ENCODE measurements at regions not wholly inside any gene's neighbourhood (a gene's known extent, or its start where the extent isn't known, plus 50 kb on each side); places are given as distances from the start of the nearest gene placed in this dataset.

DNA sequence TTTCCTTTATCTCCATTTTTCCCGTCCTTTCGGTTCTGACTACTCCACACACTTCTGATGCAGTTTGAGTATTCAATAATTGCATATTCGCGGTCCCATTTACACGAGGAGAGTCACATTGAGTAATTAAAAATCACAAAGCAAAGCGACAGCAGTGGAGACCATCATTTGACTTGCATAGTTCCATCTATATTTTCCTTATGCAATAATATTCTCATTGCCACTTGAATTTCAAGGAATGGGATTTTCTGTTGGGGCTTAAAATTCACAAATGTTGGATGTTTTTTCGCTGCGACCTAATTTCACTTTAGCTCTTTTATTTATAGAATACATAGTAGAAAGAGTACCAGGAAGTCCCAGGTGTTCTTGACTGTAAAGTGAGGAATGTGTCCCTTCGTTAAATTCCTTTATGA, 186.8 kb downstream of the ZEB2 start:
- DNase-seq (ENCODE audit: low read depth in 2 of 2): no peak

DNA sequence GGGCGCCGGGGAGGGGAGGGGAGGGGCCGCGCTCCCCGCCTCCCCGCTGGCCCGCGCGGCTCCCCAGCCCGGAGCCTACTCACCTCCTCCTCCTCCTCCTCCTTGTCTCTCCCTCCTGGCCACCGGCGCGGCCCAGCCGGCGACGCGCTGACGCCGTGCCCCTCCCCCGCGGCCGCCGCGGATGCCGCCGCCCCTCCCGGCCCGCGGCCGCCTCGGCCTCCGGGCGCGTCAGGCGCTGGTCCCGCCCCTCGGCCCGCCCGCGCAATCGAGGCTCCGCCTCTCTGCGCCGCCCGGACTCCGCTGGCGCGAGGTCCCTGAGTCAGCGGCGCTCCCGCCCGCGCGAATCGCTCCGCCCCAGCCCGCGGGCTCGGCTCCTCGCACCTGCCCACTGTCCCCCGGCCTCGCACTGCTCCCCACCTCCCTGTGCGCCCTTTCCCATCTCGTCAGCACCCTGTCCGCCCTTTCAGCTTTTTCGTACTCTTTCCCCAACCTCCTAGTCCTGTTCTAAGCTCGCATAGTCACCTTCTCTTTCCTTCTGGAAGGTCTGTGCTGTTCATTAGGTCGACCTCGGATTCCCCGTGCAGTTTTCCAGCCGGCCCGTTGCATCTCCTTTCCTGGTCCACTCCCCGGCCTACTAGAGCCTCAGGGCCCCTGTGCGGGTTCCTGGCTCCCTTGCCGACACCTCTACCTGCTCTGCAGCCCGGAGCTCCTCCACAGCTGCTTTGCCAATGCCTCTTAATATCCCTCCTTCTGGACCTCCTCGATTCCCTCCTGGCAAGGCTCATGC, 187.4 kb downstream of the ZEB2 start:
- DNase-seq (ENCODE audit: low read depth in 2 of 2): peak; percentile 71 to 85

DNA sequence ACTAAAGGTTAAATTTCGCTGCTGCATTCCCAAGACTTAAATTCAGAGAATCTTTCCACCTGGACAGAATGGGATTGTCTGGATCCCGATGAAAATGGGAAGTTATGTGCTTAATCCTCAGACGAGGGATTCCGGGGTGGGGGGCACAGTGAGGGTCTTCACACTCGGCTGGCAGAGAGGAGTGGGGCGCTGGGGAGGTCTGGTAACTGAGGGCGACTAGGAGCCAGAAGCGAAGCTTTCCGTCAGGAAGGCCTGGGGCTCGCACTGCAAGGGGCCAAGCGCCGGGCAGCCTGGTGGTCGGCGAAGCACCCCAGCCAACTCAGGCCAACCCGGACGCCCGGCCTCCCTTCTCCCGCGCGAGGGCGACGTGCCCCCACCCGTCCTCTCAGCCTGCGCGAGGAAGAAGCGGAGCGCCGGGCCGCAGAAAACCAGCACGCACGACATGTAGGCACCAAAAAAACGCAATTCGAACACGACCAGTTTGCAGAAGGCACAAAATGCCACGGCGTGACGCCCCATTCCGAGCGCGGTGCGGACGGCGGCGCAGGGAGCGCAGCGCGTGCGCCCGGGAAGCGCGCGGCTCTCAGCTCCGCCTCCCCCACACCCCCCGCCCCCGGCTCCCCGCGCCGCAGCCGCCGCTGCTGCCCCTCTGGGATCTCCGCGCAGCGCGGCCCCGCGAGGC, 188.1 kb downstream of the ZEB2 start:
- no peak for DNase-seq (ENCODE audit: low read depth in 2 of 2)

DNA sequence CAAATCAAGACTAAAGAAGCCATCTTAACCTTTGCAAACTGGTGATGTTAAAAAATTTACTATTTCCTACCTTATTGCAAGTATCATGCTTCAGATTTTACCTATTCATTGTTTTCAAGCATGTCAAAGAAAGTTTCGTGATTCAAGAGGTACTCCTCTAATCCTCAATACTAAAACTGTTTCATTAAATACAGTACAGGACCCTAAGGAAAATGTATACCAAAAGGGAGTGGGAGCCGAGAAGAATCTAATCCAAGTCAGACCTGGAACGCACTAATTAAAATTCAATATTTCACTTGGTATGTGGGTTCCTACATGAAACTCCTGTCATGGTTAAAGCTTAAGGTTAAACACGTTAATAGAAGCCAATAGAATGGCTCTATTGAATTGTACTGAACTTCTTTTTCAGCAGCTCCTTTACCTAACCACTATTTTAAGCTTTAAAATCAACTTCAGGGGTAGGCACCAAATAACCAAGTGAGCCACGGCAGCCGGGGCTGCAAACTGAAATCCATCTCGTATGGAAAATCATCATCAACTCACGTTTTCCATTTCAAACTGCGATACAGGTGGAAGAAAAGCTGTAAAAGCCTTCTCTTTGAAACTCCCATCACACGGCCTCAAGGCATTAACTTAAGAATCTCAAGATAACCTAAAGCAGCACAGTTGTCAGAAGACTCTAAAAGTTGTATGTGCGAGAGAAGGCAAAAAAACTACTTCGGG, 188.8 kb downstream of the ZEB2 start:
- DNase-seq (ENCODE audit: low read depth in 2 of 2): peak in 1 of 2 donors; percentile 13

DNA sequence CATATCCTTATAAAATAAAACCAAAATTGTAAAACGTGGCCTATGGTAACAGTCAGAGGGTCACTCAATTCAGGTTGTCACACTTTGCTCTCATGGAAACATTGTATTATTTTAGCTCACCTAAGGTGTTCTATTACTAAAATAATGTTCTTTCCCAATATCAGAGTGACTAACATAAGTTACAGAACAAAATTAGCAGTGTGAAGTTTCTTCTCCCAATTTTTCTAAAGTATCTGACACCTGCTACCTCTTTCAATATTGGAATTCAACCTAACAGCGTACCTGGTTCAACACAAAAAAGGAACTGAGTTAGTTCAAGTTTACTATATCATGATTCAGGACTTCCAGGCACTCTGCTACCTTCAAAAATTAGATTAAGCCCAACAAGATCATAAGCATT, 190.4 kb downstream of the ZEB2 start:
- no peak for DNase-seq (ENCODE audit: low read depth in 2 of 2)

DNA sequence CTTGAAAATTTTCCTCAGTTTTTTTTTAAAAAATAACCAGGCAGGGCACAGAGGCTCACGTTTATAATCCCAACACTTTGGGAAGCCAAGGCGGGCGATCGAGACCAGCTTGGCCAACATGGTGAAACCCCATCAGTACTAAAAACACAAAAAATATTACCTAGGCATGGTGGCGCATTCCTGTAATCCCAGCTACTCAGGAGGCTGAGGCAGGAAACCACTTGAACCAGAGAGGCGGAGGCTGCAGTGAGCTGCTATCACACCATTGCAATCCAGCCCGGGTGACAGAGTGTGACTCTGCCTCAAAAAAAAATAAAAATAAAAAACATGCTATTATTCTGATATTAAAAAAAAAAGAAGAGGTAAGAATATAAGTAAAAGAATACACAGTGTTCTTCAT, 191.0 kb downstream of the ZEB2 start:
- no peak for DNase-seq (ENCODE audit: low read depth in 2 of 2)

DNA sequence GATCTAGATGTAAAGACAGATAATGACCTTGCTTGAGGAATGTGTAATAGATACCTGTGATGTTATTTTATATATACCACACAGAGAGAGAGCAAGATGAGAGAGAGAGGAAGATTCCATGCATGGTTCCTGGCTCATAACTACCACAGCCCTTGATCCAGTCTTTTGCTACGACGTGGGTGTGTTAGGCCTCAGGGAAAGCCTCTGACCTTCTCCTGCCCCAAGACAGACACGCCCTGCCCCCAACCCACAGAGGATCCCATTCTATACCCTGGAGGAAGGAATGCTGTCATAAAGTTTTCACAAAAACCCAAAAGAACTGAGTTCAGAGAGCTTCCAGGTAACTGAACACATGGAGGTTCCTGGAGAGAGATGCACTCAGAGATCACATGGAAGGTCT, 193.1 kb downstream of the ZEB2 start:
- no peak for DNase-seq (ENCODE audit: low read depth in 2 of 2)

DNA sequence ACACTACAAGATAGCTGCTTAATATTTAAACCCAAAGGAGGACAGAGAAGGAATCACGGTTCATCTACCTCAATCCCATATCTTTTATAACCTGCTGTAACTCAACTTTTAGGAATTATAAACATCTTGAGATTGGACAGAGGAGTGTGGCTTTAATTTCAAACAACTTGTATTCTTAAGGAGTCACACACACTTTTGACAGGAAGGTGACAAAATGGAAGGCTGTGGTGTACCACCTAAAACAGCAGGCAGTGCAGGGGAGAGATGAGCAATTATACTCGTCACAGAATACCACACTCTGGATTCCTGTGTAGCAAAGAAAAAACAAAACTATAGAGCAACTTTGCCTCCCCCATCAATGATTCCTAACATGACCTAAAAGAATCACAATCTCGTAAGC, 194.8 kb downstream of the ZEB2 start:
- peak in 1 of 2 donors; percentile 43 for DNase-seq (ENCODE audit: low read depth in 2 of 2)

DNA sequence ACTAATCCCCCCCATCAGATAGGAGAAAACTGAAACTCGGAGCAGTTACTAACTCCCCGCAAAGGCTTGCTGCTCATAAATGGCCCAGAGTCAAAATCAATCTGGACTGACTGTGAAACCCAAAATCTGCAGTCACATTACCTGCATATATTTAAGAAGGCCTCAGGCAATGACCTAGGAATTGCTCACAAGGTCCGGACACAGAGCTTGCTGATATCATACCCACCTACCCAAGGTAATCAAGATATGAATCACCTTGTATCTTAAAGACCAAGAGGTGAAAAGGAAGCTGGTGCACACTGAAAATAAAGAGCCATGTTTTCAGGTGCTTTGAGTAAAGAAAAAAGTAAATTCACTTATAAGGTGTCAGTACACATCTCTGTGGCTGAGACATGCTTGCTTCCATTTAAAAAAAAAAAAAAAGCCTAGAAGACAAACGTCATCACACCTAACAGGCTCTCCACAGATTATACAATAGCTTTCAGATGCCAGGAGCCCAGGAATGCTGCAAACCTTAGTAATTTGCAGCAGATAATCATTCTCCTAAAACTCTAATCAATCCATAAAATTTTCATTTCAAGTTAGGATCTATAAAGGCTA, 195.4 kb downstream of the ZEB2 start:
- DNase-seq (ENCODE audit: low read depth in 2 of 2): no peak

DNA sequence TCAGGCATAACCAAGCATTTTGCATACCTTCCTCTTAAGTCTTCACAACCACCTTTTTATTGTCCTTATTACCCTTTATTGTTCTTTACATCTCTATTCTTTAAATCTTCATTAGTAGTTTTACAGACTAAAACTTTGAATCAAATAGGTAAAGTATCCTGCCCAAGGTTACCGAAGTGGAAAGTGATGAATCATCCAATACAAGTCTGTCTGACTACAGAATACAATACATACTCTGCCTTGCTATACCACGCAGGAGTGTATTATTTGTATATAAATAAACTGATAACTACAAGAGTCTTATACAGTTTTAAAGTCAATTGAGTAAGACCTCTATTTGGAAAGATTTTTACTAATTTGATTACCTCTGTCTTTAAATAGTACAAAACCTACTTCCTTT, 196.0 kb downstream of the ZEB2 start:
- DNase-seq (ENCODE audit: low read depth in 2 of 2): no peak

DNA sequence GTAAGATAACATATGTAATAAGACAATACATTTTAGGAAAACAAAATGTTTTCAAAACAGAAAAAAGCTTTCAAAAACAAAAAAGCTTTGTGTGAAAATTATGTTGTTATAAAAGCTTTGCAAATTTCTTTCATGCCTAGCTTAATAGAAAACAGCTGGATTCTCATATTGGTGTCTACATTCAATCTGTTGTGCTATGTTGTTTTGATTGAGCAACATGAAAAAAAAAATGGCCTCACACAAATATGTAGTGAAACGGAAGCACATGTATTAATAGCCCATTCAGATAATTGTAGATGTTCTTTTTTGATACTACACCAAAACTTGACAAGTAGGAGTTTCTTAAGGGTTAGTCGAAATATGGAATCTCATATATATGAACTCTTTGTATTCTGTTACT, 197.5 kb downstream of the ZEB2 start:
- DNase-seq (ENCODE audit: low read depth in 2 of 2): no peak

DNA sequence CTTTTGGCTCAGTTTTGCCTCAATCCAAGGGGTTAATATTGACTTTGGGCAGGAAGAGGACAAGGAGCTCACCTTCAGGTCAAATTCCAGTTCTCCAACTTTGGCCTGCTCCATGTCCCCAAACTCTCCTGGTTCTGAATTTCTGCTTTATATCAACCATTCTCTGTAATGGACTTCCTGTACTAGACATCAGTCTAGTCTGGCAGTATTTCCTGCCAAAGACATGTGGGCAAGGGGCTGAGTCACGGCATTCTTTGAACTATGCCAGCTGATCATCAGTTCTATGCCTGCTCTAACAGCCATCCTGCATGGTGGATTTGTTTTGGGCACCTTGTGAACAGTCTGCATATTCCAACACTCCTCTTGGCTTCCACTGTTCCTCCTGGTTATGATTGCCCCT, 199.4 kb downstream of the ZEB2 start:
- DNase-seq (ENCODE audit: low read depth in 2 of 2): peak in 1 of 2 donors; percentile 35

DNA sequence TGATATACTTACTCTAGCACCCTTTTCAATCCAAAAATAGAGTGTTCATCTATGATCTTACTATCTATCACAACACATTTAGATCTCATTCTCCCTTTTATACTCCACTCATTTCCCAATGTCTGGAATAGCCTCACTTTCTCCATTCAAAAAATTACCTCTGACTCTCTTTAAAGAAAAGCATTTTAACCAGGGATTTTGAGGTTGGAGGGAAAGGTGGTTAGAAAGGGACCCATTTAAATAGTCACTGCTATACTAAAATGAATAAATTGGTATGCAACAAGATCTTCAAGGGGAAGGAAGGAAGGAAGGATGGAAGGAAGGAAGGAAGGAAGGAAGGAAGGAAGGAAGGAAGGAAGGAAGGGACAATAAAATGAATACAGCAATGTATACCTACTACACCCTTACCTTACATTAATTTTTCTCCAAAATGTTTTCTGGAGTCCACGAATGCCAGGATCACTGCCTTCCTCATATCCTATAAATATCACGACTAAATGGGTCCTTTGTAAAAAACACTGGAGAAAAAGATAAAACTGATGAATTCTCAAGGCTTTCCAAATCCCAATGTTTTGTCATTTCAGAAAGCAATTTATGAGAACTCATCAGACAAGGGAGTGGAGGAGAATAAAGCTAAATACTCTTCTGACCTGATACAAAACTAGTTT, 202.7 kb downstream of the ZEB2 start:
- no peak for DNase-seq (ENCODE audit: low read depth in 2 of 2)

DNA sequence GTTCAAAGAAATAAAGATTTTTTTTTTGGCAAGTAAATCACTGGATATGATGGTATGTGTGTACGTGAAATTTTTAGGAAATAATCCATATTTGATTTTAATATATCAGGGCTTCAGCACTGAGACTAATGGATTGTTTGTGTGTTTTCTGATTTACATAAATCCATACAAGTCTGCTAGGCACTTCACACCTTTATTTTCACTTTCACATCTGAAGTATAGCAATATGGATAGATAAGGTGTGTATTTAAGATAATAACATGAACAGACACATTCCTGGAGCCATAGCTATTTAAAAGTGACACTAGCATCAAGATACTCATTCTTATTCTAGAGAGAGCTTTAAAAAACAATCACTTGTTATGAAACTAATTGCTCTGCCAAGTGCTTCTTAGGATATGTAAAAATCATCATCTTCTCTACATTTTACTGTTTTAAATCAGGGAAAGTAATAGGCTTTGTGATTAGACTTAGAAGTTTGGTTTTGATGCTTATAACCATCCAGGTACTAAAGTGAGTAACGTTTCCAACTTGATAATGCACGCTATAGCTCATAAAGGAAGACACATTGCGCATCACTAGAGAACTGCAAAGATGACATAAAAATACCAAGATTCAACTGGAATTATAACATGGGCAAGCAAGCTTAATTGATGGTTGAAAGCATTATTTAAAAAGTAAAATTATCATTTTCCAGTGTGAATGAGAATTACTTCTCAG, 208.9 kb downstream of the ZEB2 start:
- DNase-seq (ENCODE audit: low read depth in 2 of 2): no peak

DNA sequence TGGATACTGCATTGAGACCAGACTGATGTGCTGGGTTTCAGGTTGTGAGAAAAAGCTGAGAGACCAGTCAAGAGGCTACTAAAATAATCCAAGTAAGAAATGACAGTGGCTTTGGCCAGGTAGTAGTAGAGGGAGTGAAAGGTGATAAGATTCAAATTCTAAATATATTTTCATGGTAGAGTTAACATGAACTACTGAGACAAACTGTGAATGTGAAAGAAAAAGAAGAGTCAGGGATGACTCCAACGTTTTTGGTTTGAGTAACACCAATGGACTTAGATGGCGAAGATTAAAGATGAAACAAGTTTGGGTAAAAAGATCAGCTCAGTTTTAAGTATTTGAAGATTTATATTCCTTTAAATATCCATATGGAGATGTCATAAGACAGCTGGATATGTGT, 209.4 kb downstream of the ZEB2 start:
- DNase-seq (ENCODE audit: low read depth in 2 of 2): no peak

DNA sequence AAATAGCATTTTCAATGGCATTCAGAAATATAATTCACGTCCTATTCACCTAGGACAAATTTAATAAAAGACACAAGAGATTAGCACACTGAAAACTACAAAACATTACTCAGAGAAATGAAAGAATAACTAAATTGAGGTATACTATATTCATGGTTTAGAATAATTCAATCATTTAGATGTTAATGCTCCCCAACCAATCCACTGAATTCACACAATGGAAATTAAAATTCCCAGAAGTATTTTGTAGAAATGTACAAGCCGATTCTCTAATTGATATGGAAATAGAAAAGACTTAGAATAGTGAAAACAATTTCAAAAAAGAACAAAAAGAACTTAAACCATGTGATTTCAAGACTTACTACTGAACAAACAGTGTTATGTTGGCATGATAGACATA, 212.2 kb downstream of the ZEB2 start:
- DNase-seq (ENCODE audit: low read depth in 2 of 2): no peak

DNA sequence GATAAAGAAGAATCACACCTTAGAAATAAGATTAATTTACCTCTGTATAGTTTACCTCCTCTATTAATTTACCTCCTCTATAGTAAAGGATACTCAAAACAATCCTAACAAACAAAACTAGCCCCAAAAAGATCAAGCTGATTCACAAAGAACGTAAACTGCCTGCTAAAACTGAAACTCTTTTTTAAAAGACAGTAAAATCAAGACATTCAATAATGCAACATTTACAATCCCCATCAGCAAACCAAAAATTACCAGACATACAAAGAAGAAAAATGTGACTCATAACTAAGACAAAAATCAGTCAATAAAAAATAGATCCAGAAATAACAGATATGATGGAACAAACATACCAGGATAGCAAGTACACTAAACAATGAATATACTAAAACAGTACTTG, 215.7 kb downstream of the ZEB2 start:
- no peak for DNase-seq (ENCODE audit: low read depth in 2 of 2)

DNA sequence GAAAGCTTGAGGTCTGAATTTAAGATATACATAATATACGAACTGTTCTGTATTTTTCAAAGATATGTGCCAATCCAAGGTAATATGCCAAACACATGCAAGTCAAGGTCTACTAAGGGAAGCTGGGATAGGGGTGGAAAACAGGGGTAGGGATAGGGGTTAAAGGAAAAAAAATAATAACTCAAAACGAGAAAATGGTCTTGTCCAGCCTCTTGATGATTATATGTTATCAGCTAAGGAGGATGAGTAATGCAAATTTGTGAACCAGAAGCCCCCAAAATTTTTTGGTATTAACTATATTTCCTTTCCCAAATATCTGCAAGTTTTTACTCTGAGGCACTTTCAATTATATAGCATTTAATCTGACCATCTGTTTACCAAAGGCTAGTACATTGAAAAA, 219.3 kb downstream of the ZEB2 start:
- DNase-seq (ENCODE audit: low read depth in 2 of 2): no peak

DNA sequence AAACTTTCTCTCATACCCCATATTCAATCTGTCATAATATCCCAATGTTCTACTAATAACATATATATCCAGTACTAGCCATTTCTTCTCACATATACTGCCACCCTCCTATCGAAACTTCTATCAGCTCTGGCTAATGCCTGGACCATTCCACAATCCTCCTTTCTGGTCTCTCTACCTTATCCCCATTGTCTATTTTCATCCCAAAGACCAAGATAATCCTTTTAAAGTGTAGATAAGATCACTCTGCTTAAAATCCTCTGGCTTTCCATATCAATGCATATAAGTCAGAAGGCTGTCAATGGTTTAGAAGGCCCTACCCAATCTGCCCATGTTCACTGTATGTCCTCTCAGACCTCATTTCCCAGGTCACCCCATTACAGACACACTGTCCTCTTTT, 229.6 kb downstream of the ZEB2 start:
- no peak for DNase-seq (ENCODE audit: low read depth in 2 of 2)

DNA sequence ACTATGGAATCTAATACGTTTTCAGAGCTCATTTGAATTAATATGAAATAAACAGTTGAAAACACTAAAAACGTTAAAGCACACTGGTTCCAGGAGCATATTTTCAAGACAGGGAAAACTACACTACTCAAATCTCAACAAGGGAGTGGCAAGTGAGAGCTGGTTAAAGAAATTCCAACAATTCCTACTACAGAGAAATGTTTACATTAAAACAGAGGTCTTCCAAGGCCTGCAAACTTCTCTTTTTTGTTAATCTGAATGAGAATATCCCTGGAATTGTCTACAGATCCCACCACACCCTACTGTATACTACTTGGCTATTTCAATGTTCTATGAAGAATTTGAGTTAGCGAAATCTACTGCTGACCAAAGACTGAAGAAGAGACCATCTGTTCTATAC, 231.5 kb downstream of the ZEB2 start:
- no peak for DNase-seq (ENCODE audit: low read depth in 2 of 2)

DNA sequence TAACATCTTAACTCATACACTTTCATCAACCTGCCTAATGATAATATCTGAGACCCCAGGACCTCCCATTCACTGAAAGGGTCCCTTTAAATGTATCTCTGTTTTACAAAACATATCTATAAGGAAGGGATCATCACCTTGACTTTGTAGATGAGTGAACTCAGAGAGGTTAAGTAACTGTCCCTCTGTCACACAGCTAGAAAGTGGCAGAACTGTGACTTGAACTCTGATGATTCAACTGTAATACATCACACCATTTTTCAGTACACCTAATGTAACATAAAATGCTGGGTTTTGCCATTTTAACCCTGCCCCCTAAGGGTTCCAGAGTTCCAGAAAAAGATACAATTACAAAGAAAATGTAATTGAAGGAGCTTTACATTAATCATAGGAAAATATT, 234.6 kb downstream of the ZEB2 start:
- DNase-seq (ENCODE audit: low read depth in 2 of 2): no peak

Data from stimulated activated CD4-positive, alpha-beta T cell treated with anti-CD3 and anti-CD28 coated beads, Interleukin-15, amount 100 ng/mL, for 48 hours (primary cell).